ENCODE measurements at regions not wholly inside any gene's neighbourhood (a gene's known extent, or its start where the extent isn't known, plus 50 kb on each side); places are given as distances from the start of the nearest gene placed in this dataset.
"Not testable (repeated sequence)": the region's sequence is repeated elsewhere in the genome, so short reads cannot be mapped to it uniquely, and the experiment has no call there.

DNA sequence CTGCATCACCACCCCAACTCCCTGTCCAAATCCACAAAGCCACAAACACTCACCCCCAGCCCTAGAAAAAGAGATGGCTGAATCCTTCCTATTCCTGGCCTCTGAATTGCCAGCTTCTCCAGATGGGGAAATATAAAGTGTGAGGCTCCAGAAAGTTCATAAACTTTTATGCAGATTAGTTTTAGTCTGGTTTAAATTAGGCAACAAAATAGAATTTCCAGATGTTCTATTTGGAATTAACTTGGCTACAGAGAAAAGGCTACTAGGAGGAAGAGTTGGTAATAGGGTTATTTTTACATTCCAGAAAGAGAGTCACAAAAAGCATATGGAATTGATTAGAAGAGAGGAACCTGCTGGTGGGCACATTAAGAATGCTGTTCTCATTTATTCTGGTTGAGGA is 56.0 kb downstream of the EN1 start:
- no peak for DNase-seq (ENCODE audit: low spot score)

- DNase-seq (ENCODE audit: low spot score): no peak
Measured at GRCh38 chr2:118786746-118787145, 60.7 kb downstream of the EN1 start.

- no peak for DNase-seq (ENCODE audit: low spot score)
Measured at GRCh38 chr2:118784860-118785259, 62.6 kb downstream of the EN1 start.

- no peak for DNase-seq (ENCODE audit: low spot score)
Measured at GRCh38 chr2:118779362-118779761, 68.1 kb downstream of the EN1 start.

DNA sequence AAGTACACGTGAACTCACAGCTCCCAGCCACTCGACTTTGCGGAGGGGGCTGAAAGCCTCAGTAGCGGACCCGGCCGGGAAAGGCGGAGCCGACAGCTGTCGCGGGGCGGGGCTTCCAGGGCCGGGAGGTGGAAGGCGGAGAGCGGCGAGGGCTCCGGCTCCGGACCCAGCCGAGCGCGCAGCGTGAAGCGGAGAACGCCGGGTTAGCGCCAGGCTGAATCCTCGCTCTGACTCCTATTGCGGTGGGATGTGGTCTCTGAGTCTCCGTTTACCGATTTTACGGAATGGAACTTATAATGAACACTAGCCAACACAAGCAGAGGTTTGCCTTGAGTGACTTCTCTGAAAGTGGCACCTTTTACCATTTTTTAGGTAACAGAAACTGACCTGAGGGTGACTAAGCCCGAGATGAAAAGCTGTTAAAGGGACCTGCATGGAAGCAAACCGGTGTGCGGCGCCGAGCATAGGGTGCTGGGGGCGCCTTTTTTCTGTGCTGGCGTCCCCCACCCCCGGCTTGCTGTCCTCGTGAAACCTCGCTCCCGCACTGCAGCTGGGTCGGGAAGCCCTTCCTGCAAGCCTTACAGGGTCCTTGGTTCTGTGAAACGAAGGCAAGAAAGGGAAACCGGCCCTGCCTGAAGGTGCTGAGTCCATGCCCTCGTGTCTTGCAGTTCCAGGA is 72.9 kb downstream of the EN1 start:
- no peak for DNase-seq (ENCODE audit: low spot score)

GRCh38 chr2:118773826-118774225 is 73.6 kb downstream of the EN1 start:
- no peak for DNase-seq (ENCODE audit: low spot score)

DNA sequence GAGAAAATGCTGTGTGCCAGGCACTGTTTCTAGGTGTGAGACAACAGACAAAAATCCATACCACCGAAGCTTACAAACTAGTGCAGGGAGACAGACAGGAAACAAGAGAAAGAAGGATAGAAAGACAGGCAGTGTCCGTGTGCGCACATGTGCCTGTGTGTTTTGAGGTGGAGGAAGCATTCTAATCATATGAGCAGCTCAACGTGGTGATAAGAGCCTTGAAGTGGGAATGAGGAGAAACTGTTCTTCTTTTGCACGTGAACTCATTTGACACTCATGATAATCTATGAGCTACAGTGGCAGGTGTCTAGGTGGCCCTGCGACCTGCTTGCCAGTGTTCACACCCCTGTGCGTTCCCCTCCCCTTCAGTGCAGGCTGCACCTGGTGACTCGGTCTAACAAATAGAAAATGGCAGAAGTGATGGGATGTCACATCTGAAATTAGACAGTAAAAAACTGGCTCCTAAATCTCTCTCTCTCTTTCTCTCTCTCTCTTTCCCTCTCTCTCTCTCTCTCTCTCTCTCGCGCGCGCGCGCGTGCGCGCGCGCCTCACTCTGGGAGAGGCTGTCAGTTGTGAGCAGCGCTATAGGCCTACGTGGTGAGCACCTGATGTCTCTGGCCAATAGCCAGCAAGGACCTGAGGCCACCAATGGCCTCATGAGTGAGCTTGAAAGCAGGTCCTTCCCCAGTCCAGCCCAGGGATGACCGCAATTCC is 74.8 kb downstream of the EN1 start:
- no peak for DNase-seq (ENCODE audit: low spot score)

- no peak for DNase-seq (ENCODE audit: low spot score)
Measured at GRCh38 chr2:118769707-118770400, 77.6 kb downstream of the EN1 start.

- no peak for DNase-seq (ENCODE audit: low spot score)
Measured at GRCh38 chr2:118766871-118767270, 80.6 kb downstream of the EN1 start.

DNA sequence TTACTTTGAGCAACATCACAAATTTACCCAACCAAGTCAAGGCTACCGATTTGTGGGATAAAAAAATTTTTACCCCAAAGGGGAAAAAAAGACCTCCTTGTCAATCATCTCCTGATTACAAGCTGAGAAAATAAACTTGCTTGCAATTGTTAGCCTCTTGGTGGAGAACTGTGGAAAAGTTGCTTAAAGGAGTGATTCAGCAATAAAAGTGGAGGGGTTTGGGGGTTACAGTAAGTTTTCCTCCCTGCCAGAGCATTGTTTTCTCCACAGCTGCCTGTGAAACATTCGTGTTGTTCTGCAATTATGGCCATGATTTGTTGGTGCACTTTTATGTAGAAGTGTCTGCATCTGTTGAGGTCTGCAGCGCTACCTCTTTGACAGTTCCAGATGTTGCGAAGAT is 82.6 kb downstream of the EN1 start:
- no peak for DNase-seq (ENCODE audit: low spot score)

DNA sequence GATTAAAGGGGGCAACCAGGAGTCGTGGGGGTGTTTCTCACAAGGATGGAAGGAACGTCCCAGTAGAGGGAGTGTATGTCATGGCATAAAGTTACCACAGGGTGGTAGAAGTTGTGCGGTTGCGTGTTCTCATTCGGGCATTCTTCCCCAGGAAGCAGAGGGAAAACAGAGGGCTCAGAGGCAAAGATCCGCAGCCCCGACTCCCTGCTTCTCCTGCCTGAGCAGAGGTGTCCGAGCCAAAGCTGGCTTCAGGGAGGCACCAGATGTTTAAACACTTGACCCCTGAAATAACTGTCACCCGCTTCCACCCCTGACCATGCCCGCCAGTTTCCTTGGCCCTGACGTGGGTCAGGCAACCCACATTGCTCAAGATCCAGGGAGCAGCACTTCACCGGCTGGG is 83.7 kb downstream of the EN1 start:
- no peak for DNase-seq (ENCODE audit: low spot score)

DNA sequence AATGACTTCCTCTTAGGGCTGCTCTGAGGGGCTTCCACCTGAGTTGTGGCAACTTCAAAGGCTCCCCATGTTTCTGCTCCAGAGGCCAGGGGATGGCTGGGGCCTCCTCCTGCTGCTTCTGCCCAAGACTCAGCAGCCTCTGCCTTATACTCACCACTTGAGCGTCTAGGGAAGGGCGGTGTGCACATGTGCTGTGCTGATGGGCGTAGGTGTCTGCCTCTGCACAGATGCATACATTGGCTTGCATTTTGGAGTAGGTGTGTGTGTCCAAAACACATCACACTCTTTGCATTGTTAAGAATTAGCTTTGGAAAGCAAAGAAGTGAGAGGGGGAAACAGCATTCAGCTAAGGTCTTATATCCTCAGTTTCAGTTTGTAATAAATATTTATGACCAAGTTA is 85.2 kb downstream of the EN1 start:
- no peak for DNase-seq (ENCODE audit: low spot score)

- DNase-seq (ENCODE audit: low spot score): no peak
Measured at GRCh38 chr2:118761771-118762170, 85.7 kb downstream of the EN1 start.

GRCh38 chr2:118755901-118756300 is 91.5 kb downstream of the EN1 start:
- no peak for DNase-seq (ENCODE audit: low spot score)

- no peak for DNase-seq (ENCODE audit: low spot score)
Measured at GRCh38 chr2:118755384-118755783, 92.1 kb downstream of the EN1 start.

GRCh38 chr2:118752762-118753429 is 94.6 kb downstream of the EN1 start:
- no peak for DNase-seq (ENCODE audit: low spot score)

DNA sequence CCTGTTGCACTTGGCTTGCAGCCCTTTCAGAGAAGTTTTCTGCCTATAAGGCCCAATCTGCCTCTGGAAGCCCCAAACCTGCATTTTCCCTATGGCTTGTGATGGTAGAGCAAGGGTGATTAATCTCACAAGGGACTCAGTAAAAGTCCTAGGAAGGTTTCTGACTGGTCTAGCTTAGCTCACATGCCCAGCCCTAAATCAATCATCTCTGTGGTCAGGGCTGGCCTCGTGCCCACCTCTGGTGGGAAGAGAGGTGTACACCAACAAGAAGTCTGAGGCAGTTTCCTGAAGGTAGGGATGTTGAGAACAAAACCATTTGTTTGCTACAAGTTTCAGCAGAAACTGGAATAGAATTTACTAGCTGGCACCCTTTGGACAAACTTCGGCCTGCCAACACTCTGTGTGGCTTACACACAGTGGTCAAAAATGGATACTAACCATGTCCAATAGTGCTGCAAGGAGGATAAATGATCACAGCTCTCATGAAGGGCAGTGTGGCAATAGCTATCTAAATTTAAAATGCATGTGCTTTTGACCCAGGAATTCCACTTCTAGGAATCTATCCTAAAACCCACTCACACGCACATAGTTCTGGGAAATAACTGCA is 96.4 kb downstream of the EN1 start:
- DNase-seq (ENCODE audit: low spot score): no peak

- DNase-seq (ENCODE audit: low spot score): no peak
Measured at GRCh38 chr2:118748245-118748885, 99.1 kb downstream of the EN1 start.

- no peak for DNase-seq (ENCODE audit: low spot score)
Measured at GRCh38 chr2:118747637-118748036, 99.8 kb downstream of the EN1 start.

GRCh38 chr2:118747066-118747465 is 100.4 kb downstream of the EN1 start:
- DNase-seq (ENCODE audit: low spot score): no peak

GRCh38 chr2:118744682-118745181 is 102.7 kb downstream of the EN1 start:
- DNase-seq (ENCODE audit: low spot score): not testable (repeated sequence)

Data from RKO (cell line).